HEK293T (cell line): ENCODE measurements at regions not wholly inside any gene's neighbourhood (a gene's known extent, or its start where the extent isn't known, plus 50 kb on each side); places are given as distances from the start of the nearest gene placed in this dataset.

Experiments used
- BHLHE40 ChIP-seq: fragments of 450-650 bp; IDR thresholded peaks from 2 replicates; pipeline ENCODE4 v1.6.1; 2016; ENCODE audit warnings: mild to moderate bottlenecking, moderate library complexity, borderline replicate concordance
- CTBP1 ChIP-seq: fragments of 450-650 bp; IDR thresholded peaks from 2 replicates; pipeline ENCODE4 v1.6.1; 2016; ENCODE audit warnings: borderline replicate concordance
- ELF4 ChIP-seq: fragments of 450-650 bp; IDR thresholded peaks from 2 replicates; pipeline ENCODE4 v1.6.1; 2017; ENCODE audit warnings: antibody characterized with exemption
- FOXA1 ChIP-seq: fragments of 450-650 bp; IDR thresholded peaks from 2 replicates; pipeline ENCODE4 v1.6.1; 2016; ENCODE audit warnings: mild to moderate bottlenecking
- FOXK2 ChIP-seq: fragments of 450-650 bp; IDR thresholded peaks from 2 replicates; pipeline ENCODE4 v1.6.1; 2016; ENCODE audit warnings: mild to moderate bottlenecking
- HDGF ChIP-seq: fragments of 450-650 bp; IDR thresholded peaks from 2 replicates; pipeline ENCODE4 v1.6.1; 2017; ENCODE audit warnings: antibody characterized with exemption, borderline replicate concordance
- LEF1 ChIP-seq: fragments of 450-650 bp; IDR thresholded peaks from 2 replicates; pipeline ENCODE4 v1.6.1; 2017; ENCODE audit warnings: mild to moderate bottlenecking, borderline replicate concordance
- NFRKB ChIP-seq: fragments of 450-650 bp; IDR thresholded peaks from 2 replicates; pipeline ENCODE4 v1.6.1; 2016; ENCODE audit warnings: mild to moderate bottlenecking, moderate library complexity
- PKNOX1 ChIP-seq: fragments of 450-650 bp; IDR thresholded peaks from 2 replicates; pipeline ENCODE4 v1.6.1; 2016
- SP1 ChIP-seq: fragments of 450-650 bp; IDR thresholded peaks from 2 replicates; pipeline ENCODE4 v1.6.1; 2017
- SUZ12 ChIP-seq: fragments of 450-650 bp; IDR thresholded peaks from 2 replicates; pipeline ENCODE4 v1.6.1; 2016; ENCODE audit warnings: mild to moderate bottlenecking
- ZNF384 ChIP-seq: fragments of 450-650 bp; IDR thresholded peaks from 2 replicates; pipeline ENCODE4 v1.6.1; 2016

- TF ChIP-seq NFRKB (no peak), HDGF (no peak), SP1 (no peak), FOXA1 (no peak), LEF1 (no peak), FOXK2 (no peak), ZNF384 (no peak), BHLHE40 (no peak), SUZ12 (no peak), CTBP1 (no peak), ELF4 (no peak), PKNOX1 (no peak)
Measured at GRCh38 chr6:125513978-125514377, 212.2 kb upstream of the HDDC2 start.
